Left forelimb (tissue), 1 donor: ENCODE measurements at regions not wholly inside any gene's neighbourhood (a gene's known extent, or its start where the extent isn't known, plus 50 kb on each side); places are given as distances from the start of the nearest gene placed in this dataset.

Source experiments
- DNase-seq: peaks from one replicate; pipeline ENCODE4 v3.0.0-alpha.2; 2018; ENCODE audit warnings: low spot score

DNA sequence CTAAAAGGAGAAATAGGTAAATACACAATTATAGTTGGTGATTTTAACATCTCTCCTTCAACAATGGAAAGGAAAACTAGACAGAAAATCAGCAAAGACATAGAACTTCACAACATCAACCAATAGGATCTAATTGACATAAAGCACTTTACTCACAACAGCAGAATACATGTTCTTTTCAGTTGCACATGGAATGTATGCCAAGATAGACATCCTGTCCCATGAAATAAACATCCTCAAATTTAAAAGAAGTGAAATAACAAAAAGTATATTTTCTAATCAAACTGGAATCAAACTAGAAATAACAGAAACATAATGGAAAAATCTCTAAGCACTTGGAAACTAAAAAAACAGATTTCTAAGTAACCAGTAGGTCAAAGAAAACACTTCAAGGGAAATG, 296.2 kb upstream of the RGS6 start:
- DNase-seq, result no peak

DNA sequence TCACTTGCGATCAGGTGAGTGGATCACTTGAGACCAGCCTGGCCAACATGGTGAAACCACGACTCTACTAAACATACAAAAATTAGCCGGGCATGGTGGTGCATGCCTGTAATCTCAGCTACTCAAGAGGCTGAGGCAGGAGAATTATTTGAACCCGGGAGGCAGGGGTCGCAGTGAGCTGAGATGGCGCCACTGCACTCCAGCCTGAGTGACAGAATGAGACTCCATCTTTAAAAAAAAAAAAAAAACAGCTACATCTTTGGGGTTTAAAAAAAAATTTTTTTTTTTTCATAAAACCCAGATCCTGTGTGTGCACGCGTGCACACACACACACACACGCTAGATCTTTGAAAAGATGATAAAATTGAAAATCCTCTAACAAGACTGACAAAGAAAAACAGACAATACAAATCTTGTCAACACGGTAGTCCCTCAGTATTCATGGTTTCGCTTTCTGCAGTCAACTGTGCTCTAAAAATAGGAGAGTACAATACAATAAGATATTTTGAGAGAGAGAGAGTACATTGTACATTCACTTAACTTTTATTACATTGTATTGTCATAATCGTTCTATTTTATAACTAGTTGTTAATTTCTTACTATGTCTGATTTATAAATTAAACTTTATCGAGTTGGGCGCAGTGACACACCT, 295.3 kb upstream of the RGS6 start:
- DNase-seq, result no peak

DNA sequence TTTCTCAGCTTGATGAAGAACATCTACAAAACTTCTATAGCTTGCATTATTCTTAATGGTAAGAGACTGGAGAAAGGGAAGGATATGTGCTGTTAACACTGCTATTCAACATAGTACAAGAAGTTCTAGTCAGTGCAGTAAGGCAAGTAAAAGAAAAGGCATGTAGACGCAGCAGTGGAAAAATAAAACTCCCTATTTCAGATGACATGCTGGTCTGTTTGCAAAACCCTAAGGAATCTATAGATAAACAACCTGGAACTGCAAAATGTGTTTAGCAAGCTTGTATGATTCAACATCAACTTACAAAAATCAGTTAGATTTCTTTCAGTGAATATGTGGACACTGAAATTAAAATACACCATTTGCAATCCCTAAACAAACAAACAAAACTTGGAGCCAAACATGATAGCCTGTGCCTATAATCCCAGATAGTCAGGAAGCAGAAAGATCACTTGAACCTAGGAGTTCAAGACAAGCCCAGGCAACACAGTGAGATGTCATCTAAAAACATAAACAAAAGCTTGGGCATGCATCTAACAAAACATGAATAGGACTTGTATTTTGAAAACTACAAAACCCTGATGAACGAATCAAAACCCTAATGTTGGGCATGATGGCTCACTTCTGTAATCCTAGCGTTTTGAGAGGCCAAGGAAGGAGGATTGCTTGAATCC, 293.6 kb upstream of the RGS6 start:
- DNase-seq, result no peak

DNA sequence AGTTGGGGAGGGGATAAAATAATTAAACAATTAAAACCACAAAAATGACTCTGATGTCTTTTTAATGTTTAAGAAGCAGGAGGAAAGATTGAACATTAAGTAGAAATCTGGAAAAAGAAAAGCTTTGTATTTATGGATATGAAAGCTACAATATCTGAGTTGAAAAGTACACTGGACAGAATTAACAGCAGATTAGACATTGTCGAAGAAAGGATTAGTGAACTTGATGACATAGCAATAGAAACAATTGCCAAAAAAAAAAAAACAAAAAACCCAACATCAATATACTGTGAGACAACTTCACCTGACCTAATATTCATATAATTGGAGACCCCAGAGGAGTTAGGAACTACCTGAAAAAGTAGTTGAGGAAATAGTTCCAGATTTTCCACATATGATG, 289.5 kb upstream of the RGS6 start:
- DNase-seq, result no peak

DNA sequence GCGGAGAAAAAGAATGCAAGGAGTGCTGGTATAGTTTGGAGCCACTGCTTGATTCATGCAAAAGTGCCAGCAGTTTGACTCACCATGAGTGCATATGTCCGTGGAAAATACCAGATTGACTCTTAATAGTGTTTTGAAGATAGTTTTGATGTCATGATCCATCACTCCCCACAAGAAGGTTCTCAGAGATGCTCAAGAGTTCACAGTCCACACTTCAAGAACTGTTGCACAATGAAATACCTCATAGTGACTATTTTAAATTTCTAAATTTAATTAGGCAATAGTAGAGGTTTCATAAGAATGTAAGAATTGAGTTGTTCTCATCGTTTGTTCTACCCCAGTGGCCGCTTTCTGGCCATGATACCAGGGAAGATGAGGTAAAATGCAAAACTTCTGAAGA, 286.6 kb upstream of the RGS6 start:
- DNase-seq, result no peak

DNA sequence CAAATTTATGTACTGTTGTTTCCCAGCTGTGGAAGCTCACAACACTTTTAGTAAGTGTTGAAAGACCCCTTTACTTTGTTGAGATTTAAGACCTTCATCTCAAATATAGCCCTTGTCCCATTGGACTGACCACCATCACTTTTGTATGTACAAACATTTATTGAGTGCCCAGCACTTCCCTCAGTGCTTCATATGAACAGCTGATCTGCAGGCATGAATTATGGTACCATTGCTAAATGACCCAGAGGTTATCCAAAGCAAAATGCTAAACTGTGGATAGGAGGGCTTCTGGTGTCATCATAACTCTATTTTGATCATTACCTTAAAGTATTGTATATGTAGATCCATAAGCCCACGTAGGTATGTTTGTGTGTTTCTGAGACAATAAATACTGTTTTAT, 285.7 kb upstream of the RGS6 start:
- no peak for DNase-seq

DNA sequence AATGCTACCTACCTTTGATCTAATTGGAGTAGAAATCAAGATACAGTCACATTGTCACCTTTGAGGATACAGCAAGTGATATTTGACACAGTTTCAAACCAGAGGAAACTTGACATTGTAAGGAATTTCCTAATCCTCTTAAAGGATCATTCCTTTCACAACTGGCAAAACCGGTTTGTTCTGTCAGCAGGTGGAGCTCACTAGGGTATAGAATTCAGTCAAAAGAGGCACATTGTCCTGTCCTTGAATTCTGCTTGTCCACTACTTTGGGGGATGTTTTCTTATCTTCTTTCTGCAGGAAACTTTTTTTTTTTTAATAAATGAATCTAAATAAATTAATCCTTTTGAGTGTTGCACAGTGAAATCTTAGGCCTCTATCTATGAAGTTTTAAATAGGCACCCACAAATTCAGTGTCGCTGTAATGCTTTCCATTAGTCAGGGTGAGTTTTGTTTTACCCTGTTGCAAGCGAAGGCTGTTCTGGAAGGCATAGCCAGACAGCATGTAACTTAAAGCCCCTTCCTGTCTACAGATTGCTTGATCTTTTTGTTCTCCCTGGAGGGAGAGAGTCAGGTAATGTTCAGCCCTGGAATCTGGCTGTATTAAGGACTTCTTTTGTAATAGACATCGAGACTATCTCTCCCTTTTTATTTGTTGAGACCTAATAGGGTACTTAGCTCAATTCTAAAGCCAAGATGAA, 285.0 kb upstream of the RGS6 start:
- DNase-seq, result no peak

DNA sequence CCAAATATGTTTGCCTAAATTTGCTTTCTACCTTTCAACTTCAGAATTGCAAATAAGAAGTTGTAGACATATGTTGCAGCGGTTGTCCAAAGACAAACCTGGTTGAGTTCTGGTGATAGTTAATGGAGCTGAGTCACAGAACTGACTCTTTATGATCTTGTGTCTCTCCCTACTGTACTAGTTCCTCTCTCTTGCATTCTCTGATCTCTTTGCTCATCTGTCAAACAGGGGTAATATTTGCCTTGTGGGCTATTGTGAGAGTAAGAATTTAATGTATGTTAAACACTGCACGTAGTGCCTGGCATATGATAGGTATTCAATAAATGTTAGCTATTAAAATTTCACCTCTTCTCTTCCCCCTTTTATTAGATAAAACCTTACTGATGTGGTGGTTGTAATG, 283.5 kb upstream of the RGS6 start:
- DNase-seq, result no peak

DNA sequence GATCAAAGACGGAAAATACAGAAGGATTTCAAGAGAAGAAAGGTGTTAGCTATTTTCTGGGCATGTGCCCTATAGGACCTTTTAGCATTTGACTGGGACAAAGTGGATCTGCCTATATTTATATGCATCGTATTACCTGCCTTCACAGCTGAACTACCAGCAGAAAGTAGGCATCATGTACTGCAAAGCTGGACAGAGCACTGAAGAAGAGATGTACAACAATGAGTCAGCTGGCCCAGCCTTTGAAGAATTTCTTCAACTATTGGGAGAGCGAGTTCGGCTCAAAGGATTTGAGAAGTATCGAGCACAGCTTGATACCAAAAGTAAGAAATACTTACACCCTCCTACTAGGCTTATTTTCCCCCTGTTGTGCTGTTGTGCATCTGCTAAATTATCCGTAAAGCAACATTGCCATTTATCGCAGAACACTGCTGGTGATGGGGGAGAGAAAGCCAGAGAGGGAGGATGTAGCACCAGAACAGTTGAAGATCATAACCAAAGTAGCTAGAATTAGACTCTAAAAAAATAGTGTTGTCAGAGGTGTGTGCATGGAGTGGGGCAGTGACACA, 282.0 kb upstream of the RGS6 start:
- no peak for DNase-seq

DNA sequence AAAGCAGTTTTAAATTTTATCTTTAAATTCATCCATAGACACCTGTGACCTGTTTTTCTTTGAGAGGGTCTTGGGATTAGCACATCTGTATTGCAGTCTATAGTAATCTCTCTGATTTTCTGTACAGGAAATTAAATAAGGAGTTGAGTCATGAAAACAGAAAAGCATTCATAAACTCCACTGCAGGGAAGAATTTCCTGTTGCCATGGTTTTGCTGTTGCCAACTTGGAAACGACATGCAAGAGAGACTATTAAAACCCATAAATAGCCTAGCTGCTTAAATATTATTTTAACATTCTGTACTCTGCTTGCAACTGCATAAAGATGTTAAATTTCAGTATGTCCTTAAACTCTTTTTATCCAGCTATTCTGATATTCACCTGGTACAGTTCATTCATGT, 281.0 kb upstream of the RGS6 start:
- DNase-seq, result no peak

DNA sequence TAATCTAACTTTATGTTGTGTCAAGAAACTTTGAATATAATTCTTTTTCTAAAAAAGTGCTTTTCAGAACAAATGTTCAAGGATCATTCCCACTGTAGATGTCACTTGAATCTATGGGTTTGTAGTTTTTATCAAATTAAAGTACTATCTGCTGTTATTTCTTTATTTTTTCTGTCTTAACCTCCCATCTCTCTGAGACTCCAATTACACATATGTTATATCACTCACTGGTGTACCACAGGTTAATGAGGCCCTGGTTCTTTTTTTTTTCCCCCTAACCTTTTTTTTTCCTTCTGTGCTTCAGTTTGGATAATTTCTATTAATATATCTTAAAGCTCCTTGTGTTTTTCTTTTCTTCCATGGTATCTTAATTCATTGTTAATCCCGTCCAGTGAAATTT, 279.9 kb upstream of the RGS6 start:
- DNase-seq, result no peak

DNA sequence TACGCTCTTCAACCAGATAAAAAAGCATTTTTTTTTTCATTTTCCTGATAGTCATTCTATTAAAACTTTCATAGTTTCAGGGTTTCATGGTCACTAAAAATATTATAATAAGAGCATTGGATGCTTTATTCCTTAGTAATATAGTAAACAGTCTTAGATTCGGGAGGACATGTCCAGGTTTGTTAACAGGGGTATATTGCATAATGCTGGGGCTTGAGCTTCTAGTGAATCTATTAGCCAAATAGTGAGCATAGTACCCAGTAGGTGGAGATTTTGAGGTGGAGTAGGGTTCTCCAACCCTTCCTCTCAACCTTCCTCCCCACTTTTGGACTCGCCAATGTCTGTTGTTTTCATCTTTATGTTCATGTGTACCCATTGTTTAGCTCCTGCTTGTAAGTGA, 277.4 kb upstream of the RGS6 start:
- no peak for DNase-seq

DNA sequence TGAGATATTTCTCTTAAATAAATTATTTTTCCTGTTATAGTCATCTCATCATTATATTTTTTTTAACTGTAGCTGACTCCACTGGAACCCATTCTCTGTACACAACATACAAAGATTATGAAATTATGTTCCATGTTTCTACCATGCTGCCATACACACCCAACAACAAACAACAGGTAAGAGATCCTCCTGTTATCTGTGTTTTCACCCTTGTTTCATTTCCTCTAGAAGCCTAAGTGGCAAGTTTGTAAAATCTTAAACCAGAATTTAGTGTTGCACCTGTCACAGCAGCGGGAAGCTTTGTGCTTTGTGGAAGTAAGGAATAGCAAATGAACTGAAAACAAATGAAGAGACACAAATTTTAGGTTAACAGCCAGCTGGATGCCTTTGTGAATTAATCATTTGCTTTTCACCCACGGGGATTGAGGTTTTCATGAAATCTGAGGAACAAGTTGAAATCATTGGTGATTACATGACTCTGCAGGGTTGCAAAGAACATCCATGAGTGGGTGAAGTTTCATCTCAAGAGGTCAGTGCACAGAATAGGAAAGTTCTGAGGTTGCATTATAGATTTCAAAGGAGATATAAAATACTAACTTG, 273.9 kb upstream of the RGS6 start:
- DNase-seq, result no peak

DNA sequence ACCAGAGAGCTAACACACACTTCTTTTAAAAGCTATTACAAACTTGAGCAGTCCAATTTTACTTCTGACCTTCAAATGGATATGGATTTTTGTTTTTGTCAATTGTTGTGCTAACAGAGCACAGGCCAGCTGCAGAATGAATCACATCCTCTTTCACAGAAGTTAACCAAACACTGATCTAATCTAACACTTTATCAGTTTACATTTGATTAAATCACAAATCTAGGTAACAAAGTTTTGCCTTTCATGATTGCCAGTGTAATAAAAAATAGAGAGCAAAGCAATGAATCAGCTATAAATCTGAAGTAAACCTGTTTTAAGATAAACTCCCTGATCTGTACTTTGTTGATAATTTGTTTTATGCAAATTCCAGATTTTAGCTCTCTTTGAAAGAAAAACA, 273.1 kb upstream of the RGS6 start:
- DNase-seq, result no peak

DNA sequence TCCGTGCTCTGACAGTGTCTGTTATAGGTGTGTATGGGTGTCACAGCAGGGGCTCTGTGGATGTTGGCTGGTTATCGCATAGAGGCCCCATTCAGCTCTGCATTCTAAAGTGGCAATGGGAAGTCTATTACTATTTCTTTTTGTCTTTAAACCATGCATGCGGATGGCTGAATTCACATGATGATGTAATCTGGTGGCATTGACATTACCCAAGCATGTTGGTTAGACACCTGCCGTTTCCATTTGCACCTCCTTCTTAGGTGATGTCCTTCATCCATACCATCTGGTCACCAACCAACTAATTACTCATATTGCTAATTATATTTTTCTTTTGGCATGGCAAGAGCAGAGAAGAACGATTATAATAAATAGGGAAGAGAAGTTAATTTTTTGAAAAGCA, 270.8 kb upstream of the RGS6 start:
- no peak for DNase-seq

DNA sequence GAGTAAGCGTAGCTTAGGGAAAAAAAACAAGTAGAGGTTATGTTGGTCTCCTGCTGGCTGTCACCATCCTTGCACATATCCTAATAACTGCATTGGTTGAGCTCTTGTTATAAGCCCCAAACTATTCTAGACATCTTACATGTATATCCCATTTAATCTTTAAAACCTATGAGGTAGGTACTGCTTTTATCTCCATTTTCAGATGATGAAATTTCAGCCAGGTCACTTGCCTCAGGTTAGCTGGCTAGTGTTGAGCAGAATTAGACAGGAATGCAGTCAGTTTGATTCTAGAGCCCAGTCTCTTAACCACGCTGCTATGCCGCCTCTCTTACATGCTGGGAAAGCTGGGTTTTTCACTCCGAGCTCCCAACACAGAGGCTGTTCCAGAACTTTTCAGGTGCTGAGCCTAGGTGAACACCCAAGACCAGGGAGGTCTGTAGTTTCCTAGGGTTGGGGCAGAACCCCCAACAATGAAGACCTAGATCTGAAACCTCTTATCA, 269.9 kb upstream of the RGS6 start:
- no peak for DNase-seq

DNA sequence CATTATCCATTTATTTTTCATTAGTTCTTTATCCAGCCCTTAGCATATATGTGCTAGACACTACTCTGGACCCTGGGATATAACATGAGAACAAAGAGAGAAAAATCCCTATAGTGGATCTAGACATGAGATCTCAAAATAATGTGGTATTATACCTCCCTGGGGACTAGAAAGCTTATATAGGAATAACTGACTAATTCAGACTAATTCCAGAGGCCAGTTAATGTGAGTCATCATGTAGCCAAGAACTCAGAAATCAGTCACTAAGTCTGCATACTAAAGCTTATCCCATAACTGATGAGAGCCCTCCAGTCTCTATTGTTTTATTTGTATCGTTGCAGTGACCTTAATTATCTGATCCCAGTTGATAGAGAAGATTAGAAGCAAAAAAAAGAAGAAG, 267.1 kb upstream of the RGS6 start:
- DNase-seq, result no peak

DNA sequence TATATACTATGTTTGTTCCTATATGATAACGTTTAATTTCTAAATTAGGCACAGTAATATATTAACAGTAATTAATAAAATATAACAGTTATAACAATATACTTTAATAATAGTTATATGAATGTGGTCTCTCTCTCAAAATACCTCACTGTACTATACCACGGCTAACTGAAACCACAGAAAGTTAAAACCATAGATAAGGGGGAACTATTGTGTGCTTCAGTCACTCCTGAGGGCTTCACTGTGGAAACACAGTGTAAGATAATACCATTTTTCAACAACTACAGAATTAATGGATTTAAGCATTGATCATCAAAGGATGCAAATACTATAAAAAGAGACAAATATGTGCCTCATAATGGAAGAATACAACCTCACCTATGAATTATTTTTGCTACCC, 266.4 kb upstream of the RGS6 start:
- no peak for DNase-seq

DNA sequence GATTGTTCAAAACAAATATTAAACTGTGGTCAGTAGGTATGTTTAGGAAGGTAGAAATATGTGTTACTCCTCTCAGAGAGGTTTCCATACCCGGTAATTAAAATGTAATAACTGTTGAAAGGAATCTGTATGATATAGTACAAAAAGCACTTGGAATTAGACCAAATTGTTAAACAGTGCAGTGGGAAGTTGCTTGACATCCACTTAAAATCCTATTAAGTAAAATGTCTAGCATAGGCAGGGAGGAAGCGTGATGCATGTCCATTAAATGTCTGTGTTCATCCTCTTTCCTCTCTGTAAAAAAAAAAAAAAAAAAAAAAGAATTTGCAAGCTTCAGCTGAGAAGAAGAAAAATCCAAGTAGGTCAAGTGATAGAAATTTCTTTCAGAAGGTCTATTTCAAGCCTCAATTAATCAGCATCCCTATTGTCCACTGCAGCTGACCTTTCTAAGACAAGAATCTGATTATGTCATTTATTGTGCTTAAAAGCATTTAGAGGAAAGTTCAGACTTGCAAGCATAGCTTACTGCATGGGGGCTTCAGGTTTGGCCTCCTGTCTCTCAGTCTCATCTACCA, 265.6 kb upstream of the RGS6 start:
- no peak for DNase-seq

DNA sequence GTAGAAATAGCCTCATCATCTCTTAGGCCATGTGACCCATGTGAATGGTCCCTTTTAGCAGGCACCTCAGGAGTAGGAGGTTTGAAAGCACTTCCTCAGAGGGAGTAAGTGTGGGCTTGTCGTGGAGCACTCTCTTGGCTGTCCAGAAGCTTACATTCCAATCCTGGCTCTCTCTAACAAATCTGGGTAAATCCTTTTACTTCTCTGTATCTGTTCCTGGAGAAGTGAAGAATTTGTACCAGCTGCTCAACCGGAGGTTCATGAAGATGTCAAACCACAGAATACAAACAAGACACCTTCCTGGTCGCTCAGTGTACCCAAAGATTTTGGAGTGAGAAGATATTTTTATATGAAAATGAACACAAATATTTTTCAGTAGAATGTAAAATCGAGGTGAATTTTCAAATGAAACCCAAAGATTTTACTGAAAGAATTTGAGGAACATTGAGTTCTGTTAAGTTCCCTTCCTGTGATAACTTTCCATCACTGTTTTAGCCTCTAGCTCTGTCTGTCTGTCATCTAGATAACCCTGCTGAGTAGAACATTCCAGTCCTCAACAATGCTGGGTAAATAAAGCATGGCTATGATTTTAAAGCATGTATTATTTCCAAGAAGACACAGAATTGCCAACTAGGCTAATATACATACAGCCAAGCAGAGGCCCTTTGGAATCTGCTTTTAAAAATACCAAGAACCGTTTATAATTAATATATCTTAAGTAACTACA, 263.9 kb upstream of the RGS6 start:
- DNase-seq, result no peak

DNA sequence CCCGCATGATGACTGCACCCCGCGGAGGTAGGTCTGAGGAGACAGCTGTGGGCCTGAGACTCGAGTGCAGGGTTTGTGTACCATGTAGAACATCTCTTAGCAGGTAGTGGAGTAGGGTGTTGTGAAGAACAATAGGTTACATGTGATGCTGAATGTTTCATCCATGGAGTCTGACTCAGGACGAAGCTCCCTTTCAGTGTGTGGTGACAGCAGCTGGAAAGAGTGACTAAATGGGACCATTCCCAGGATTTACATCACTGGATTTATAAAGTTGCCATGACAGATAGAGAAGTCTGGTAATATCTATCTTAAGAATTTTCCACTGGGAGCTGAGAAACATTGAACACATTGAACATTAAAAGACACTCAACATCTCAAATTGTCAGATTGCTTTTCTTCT, 259.6 kb upstream of the RGS6 start:
- DNase-seq, result no peak
